Trophoblast cell (in vitro differentiated cells and primary cell): ENCODE measurements at regions not wholly inside any gene's neighbourhood (a gene's known extent, or its start where the extent isn't known, plus 50 kb on each side); places are given as distances from the start of the nearest gene placed in this dataset.

Experiments used
- DNase-seq, 2 donors: peaks; one replicate each; pipeline ENCODE4 v3.0.0-alpha.2; 2016
- H2AFZ ChIP-seq: 2 replicates; pipeline ENCODE4 v1.6.1; 2013; ENCODE audit warnings: low read length, moderate library complexity, mild to moderate bottlenecking; ENCODE audit not compliant: insufficient read depth, poor library complexity
- H2AK5ac ChIP-seq: 2 replicates; pipeline ENCODE4 v1.6.1; 2013; ENCODE audit warnings: mild to moderate bottlenecking, low read length
- H2BK120ac ChIP-seq: 2 replicates; pipeline ENCODE4 v1.6.1; 2013; ENCODE audit warnings: low read length, mild to moderate bottlenecking, moderate library complexity; ENCODE audit not compliant: insufficient read depth, poor library complexity
- H2BK12ac ChIP-seq: 2 replicates; pipeline ENCODE4 v1.6.1; 2013; ENCODE audit warnings: mild to moderate bottlenecking, low read length, moderate library complexity
- H2BK5ac ChIP-seq: 2 replicates; pipeline ENCODE4 v1.6.1; 2013; ENCODE audit warnings: low read length, low read depth, moderate library complexity, mild to moderate bottlenecking; ENCODE audit not compliant: poor library complexity
- H3K14ac ChIP-seq: 2 replicates; pipeline ENCODE4 v1.6.1; 2013; ENCODE audit warnings: mild to moderate bottlenecking, low read length
- H3K18ac ChIP-seq: 2 replicates; pipeline ENCODE4 v1.6.1; 2013; ENCODE audit warnings: mild to moderate bottlenecking, low read length
- H3K23ac ChIP-seq: 2 replicates; pipeline ENCODE4 v1.6.1; 2013; ENCODE audit warnings: low read length
- H3K27ac ChIP-seq: 2 replicates; pipeline ENCODE4 v1.5.1; 2013; ENCODE audit warnings: low read depth, mild to moderate bottlenecking, inconsistent platforms, low read length, moderate library complexity
- H3K27me3 ChIP-seq: 2 replicates; pipeline ENCODE4 v1.6.1; 2013; ENCODE audit warnings: inconsistent platforms, mild to moderate bottlenecking, low read length, moderate library complexity; ENCODE audit not compliant: insufficient read depth
- H3K36me3 ChIP-seq, 2 experiments: 1 replicate in 1 of 2; 2 replicates in 1 of 2; pipeline ENCODE4 v1.6.1; 2013; ENCODE audit warnings: low read length in 2 of 2, mild to moderate bottlenecking in 2 of 2, moderate library complexity in 1 of 2; ENCODE audit not compliant: insufficient read depth in 2 of 2, control insufficient read depth in 1 of 2
- H3K4ac ChIP-seq: 2 replicates; pipeline ENCODE4 v1.6.1; 2013; ENCODE audit warnings: low read depth, mild to moderate bottlenecking, low read length, moderate library complexity
- H3K4me1 ChIP-seq, 2 experiments: 1 replicate in 1 of 2; 2 replicates in 1 of 2; pipeline ENCODE4 v1.6.1; 2013; ENCODE audit warnings: low read length in 2 of 2, mild to moderate bottlenecking in 2 of 2, moderate library complexity in 1 of 2; ENCODE audit not compliant: insufficient read depth in 2 of 2, control insufficient read depth in 1 of 2
- H3K4me2 ChIP-seq: 2 replicates; pipeline ENCODE4 v1.6.1; 2013; ENCODE audit warnings: inconsistent platforms, mild to moderate bottlenecking, low read length, moderate library complexity
- H3K4me3 ChIP-seq: 2 replicates; pipeline ENCODE4 v1.5.1; 2013; ENCODE audit warnings: mild to moderate bottlenecking, low read depth, low read length, inconsistent platforms
- H3K79me1 ChIP-seq: one replicate; pipeline ENCODE4 v1.6.1; 2013; ENCODE audit warnings: low read length
- H3K79me2 ChIP-seq: 2 replicates; pipeline ENCODE4 v1.6.1; 2013; ENCODE audit warnings: low read length, mild to moderate bottlenecking; ENCODE audit not compliant: control insufficient read depth, insufficient read depth, poor library complexity
- H3K9ac ChIP-seq: 2 replicates; pipeline ENCODE4 v1.6.1; 2013; ENCODE audit warnings: mild to moderate bottlenecking, low read length
- H3K9me3 ChIP-seq: 2 replicates; pipeline ENCODE4 v1.6.1; 2013; ENCODE audit warnings: low read depth, mild to moderate bottlenecking, control low read depth, inconsistent platforms, low read length; ENCODE audit not compliant: insufficient read depth
- H4K12ac ChIP-seq: 2 replicates; pipeline ENCODE4 v1.6.1; 2013; ENCODE audit warnings: low read depth, mild to moderate bottlenecking, low read length, moderate library complexity
- H4K8ac ChIP-seq: 2 replicates; pipeline ENCODE4 v1.6.1; 2013; ENCODE audit warnings: low read depth, mild to moderate bottlenecking, low read length, moderate library complexity
- H4K91ac ChIP-seq: one replicate; pipeline ENCODE4 v1.6.1; 2013; ENCODE audit warnings: low read depth, mild to moderate bottlenecking, low read length, moderate library complexity
- WGBS: extraction: QIAGEN DNeasy Blood & Tissue Kit; methylation state at CpG from one replicate; pipeline ENCODE4 v1.1.7; 2013; ENCODE audit warnings: missing lambda C conversion rate; ENCODE audit not compliant: insufficient read length, insufficient coverage; ENCODE audit errors: extremely low coverage; 5-methylcytosine and 5-hydroxymethylcytosine counted together

- H3K4me1 ChIP-seq = no peaks in the 10 kb centered on the region
- no peak overlapping the region for H4K12ac ChIP-seq
- no peak overlapping the region for H2BK120ac ChIP-seq
- H3K79me1 ChIP-seq = no peaks in the 10 kb centered on the region
- DNase-seq = no peak
- H3K23ac ChIP-seq = no peak overlapping the region
- no peak overlapping the region for H3K14ac ChIP-seq
- no peak overlapping the region for H2BK5ac ChIP-seq
- H3K4me2 ChIP-seq = no peak overlapping the region
- H3K9me3 ChIP-seq = no peaks in the 10 kb centered on the region
- H3K27ac ChIP-seq = no peak overlapping the region
- H3K27me3 ChIP-seq = no peaks in the 10 kb centered on the region
- H3K4ac ChIP-seq = no peak overlapping the region
- H3K79me2 ChIP-seq = no peaks in the 10 kb centered on the region
- no CpG with 5 or more reads among the region's 5 CpGs for WGBS
- no peak overlapping the region for H2AFZ ChIP-seq
- no peak overlapping the region for H4K8ac ChIP-seq
- no peak overlapping the region for H3K4me3 ChIP-seq
- H3K36me3 ChIP-seq = no peaks in the 10 kb centered on the region
- H3K9ac ChIP-seq = no peak overlapping the region
- no peak overlapping the region for H3K18ac ChIP-seq
- H2AK5ac ChIP-seq = no peak overlapping the region
- no peak overlapping the region for H2BK12ac ChIP-seq
- H4K91ac ChIP-seq = no peak overlapping the region
These were observed 596.7 kb upstream of the TMEM132C start for GRCh38 chr12:127670294-127670693.

GRCh38 chr12:127670796-127671195 lies 596.2 kb upstream of the TMEM132C start:
- Histone ChIP-seq H3K27me3 (no peaks in the 10 kb centered on the region), H3K79me1 (no peaks in the 10 kb centered on the region), H3K79me2 (no peaks in the 10 kb centered on the region), H3K36me3 (no peaks in the 10 kb centered on the region), H2AK5ac (no peak overlapping the region), H2BK5ac (no peak overlapping the region), H4K91ac (no peak overlapping the region), H3K27ac (no peak overlapping the region), H4K12ac (no peak overlapping the region), H3K4me1 (no peaks in the 10 kb centered on the region), H2AFZ (no peak overlapping the region), H3K9me3 (no peaks in the 10 kb centered on the region), H3K18ac (no peak overlapping the region), H3K9ac (no peak overlapping the region), H3K23ac (no peak overlapping the region), H3K4me3 (no peak overlapping the region), H2BK12ac (no peak overlapping the region), H3K4me2 (no peak overlapping the region), H3K14ac (no peak overlapping the region), H3K4ac (no peak overlapping the region), H4K8ac (no peak overlapping the region), H2BK120ac (no peak overlapping the region)
- WGBS = no CpG with 5 or more reads among the region's 5 CpGs
- no peak for DNase-seq

GRCh38 chr12:127675936-127676335 lies 591.0 kb upstream of the TMEM132C start:
- no CpG with 5 or more reads among the region's 6 CpGs for WGBS
- H3K79me1 ChIP-seq = no peaks in the 10 kb centered on the region
- DNase-seq = no peak

GRCh38 chr12:127677537-127678131 lies 589.3 kb upstream of the TMEM132C start:
- no peaks in the 10 kb centered on the region for H3K27me3 ChIP-seq

More at GRCh38 chr12:127675936-127676335, 591.0 kb upstream of the TMEM132C start:
- Histone ChIP-seq H3K9me3 (no peaks in the 10 kb centered on the region), H3K18ac (no peak overlapping the region), H3K4ac (no peak overlapping the region), H2BK5ac (no peak overlapping the region), H4K91ac (no peak overlapping the region), H3K23ac (no peak overlapping the region), H4K12ac (no peak overlapping the region), H3K79me2 (no peaks in the 10 kb centered on the region), H2BK12ac (no peak overlapping the region), H3K36me3 (no peaks in the 10 kb centered on the region), H3K9ac (no peak overlapping the region), H3K4me3 (no peak overlapping the region), H2AFZ (no peak overlapping the region), H3K4me1 (no peaks in the 10 kb centered on the region), H2AK5ac (no peak overlapping the region), H3K27me3 (no peaks in the 10 kb centered on the region), H2BK120ac (no peak overlapping the region), H4K8ac (no peak overlapping the region), H3K14ac (no peak overlapping the region), H3K27ac (no peak overlapping the region), H3K4me2 (no peak overlapping the region)

More at GRCh38 chr12:127677537-127678131, 589.3 kb upstream of the TMEM132C start:
- Histone ChIP-seq H3K14ac (no peak overlapping the region), H4K12ac (no peak overlapping the region), H2BK120ac (no peak overlapping the region), H4K8ac (no peak overlapping the region), H2BK12ac (no peak overlapping the region), H3K9me3 (no peaks in the 10 kb centered on the region), H3K18ac (no peak overlapping the region), H3K4me2 (no peak overlapping the region), H3K9ac (no peak overlapping the region), H3K79me1 (no peaks in the 10 kb centered on the region), H3K79me2 (no peaks in the 10 kb centered on the region), H3K36me3 (no peaks in the 10 kb centered on the region), H2AK5ac (no peak overlapping the region), H3K4me1 (no peaks in the 10 kb centered on the region), H2AFZ (no peak overlapping the region), H3K4me3 (no peak overlapping the region), H4K91ac (no peak overlapping the region), H3K27ac (no peak overlapping the region), H2BK5ac (no peak overlapping the region), H3K23ac (no peak overlapping the region), H3K4ac (no peak overlapping the region)
- DNase-seq = peak; percentile 61 to 83
- no CpG with 5 or more reads among the region's 10 CpGs for WGBS
